AG09309 (cell line): ENCODE measurements at regions not wholly inside any gene's neighbourhood (a gene's known extent, or its start where the extent isn't known, plus 50 kb on each side); places are given as distances from the start of the nearest gene placed in this dataset.

Experiments used
- DNase-seq: peaks from one replicate; pipeline ENCODE4 v3.0.0-alpha.2; 2010; ENCODE audit warnings: low read depth
- H3K4me3 ChIP-seq: 2 replicates; pipeline ENCODE4 v1.5.1; 2011; ENCODE audit warnings: mild to moderate bottlenecking, low read depth, low read length, moderate library complexity; ENCODE audit not compliant: control insufficient read depth
- TF ChIP-seq, protein P1 (sequence below): IDR thresholded peaks from 2 replicates; pipeline ENCODE4 v1.5.1; 2011; ENCODE audit warnings: mild to moderate bottlenecking, low read depth, low read length, inconsistent platforms; ENCODE audit not compliant: insufficient read depth, control insufficient read depth; ENCODE audit errors: missing control alignments

DNA sequence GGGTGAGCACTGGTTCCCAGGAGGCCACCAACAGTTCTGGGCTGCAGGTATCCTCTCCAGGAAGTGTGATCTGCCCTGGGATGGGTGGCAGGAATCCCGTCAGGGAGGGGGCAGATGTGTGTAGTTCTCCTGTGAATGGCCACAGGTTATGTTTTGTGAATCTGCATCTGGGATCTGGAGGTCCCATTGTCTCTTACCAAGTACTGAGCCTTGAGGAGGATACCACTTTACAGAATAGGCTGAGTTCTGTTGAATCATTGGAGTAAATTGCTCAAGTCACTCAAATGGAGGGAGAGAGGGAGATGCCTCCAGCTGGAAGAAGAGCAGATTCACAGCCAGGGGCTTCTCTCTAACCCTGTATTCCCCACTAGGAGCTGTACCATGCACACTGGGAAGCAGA is 168.2 kb downstream of the ANKRD30B start:
- TF ChIP-seq, protein P1, sequence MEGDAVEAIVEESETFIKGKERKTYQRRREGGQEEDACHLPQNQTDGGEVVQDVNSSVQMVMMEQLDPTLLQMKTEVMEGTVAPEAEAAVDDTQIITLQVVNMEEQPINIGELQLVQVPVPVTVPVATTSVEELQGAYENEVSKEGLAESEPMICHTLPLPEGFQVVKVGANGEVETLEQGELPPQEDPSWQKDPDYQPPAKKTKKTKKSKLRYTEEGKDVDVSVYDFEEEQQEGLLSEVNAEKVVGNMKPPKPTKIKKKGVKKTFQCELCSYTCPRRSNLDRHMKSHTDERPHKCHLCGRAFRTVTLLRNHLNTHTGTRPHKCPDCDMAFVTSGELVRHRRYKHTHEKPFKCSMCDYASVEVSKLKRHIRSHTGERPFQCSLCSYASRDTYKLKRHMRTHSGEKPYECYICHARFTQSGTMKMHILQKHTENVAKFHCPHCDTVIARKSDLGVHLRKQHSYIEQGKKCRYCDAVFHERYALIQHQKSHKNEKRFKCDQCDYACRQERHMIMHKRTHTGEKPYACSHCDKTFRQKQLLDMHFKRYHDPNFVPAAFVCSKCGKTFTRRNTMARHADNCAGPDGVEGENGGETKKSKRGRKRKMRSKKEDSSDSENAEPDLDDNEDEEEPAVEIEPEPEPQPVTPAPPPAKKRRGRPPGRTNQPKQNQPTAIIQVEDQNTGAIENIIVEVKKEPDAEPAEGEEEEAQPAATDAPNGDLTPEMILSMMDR, result no peak
- no peak overlapping the region for H3K4me3 ChIP-seq
- no peak for DNase-seq

- H3K4me3 ChIP-seq, result no peak overlapping the region
- DNase-seq, result no peak
- TF ChIP-seq, protein P1, result no peak
Observed at GRCh38 chr18:14916851-14917250, 168.9 kb downstream of the ANKRD30B start.

DNA sequence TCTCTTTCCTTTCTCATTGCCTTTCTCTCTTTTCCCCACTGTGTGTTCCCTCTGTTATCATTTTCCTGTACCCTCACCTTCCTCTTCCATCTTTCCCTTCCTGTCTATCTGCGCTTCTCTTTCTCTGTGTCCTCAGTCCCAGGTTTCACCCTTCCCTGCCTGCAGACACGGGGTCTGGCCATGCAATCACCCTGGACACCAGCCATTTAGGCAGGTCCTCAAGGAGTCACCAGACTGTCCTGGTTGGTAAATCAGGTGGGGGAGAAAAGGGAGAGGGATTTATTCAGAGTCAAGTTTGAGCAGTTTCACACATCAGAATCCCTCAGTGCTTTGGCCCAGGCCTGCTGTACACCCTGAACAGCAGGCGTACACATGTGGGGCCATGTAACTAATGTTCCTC is 169.3 kb downstream of the ANKRD30B start:
- TF ChIP-seq, protein P1, result no peak
- no peak for DNase-seq
- H3K4me3 ChIP-seq, result no peak overlapping the region

DNA sequence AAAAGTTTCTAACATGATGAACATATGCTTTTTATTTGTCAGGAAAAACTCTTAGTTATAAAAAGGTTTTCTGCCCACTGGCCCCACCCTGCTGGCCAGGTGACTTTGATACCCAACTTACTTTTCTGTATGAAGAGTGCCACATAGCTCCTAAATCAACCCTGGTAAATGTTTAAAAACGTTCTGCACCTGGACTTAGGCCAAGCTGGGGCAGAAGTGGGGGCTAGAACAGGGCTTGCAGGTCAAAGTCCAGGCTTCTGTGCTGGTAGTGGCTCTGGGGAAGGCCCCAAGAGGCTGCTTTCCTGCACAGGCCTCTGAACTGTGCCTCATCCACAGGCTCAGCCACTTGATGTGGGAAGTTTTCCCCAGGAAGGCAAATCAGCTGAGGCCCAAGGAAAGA is 171.7 kb downstream of the ANKRD30B start:
- TF ChIP-seq, protein P1, result no peak
- DNase-seq, result no peak
- no peak overlapping the region for H3K4me3 ChIP-seq

GRCh38 chr18:14921031-14921430 is 173.1 kb downstream of the ANKRD30B start:
- no peak for DNase-seq
- TF ChIP-seq, protein P1, result no peak

GRCh38 chr18:14921547-14921946 is 173.6 kb downstream of the ANKRD30B start:
- DNase-seq, result no peak
- TF ChIP-seq, protein P1, result no peak

More at GRCh38 chr18:14921031-14921430, 173.1 kb downstream of the ANKRD30B start:
- no peak overlapping the region for H3K4me3 ChIP-seq

DNA sequence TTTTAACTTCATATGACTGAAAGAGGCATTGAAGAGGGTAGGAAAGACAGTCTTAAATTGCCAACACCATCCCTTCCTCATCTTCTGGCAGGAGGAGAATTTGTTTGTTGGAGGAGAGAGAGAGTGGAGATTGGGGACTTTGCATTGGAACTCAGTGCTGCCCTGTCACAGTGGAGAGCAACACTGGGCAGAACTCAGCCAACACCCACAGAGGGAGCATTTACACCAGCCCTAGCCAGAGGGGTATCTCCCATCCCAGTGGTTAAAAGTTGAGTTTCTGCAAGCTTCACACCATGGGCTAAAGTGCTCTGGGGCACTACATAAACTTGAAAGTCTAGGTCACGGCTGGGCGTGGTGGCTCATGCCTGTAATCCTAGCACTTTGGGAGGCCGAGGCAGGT is 174.1 kb downstream of the ANKRD30B start:
- TF ChIP-seq, protein P1, result no peak
- no peak overlapping the region for H3K4me3 ChIP-seq

More at GRCh38 chr18:14921547-14921946, 173.6 kb downstream of the ANKRD30B start:
- H3K4me3 ChIP-seq, result no peak overlapping the region

More for the DNA sequence above, 174.1 kb downstream of the ANKRD30B start:
- DNase-seq, result no peak
